ENCODE measurements at regions not wholly inside any gene's neighbourhood (a gene's known extent, or its start where the extent isn't known, plus 50 kb on each side); places are given as distances from the start of the nearest gene placed in this dataset.
"Not testable (repeated sequence)": the region's sequence is repeated elsewhere in the genome, so short reads cannot be mapped to it uniquely, and the experiment has no call there.

- H3K27ac Mint-ChIP-seq (ENCODE audit: low read depth, unreplicated experiment), result no peak overlapping the region
- no peaks in the 10 kb centered on the region for H3K36me3 Mint-ChIP-seq (ENCODE audit: insufficient read depth, unreplicated experiment)
- H3K9me3 Mint-ChIP-seq (ENCODE audit: unreplicated experiment), result no peaks in the 10 kb centered on the region
- intact Hi-C loops (cut with micrococcal nuclease), result no loop called here
- no peaks in the 10 kb centered on the region for H3K27me3 Mint-ChIP-seq (ENCODE audit: insufficient read depth, unreplicated experiment)
- H3K4me3 Mint-ChIP-seq (ENCODE audit: unreplicated experiment), result no peak overlapping the region
- DNase-seq (ENCODE audit: unreplicated experiment), result no peak
- H3K4me1 Mint-ChIP-seq (ENCODE audit: insufficient read depth, unreplicated experiment), result no peaks in the 10 kb centered on the region
- ChIA-PET POLR2A (interaction anchor here (0.6 kb wide), 1 partner anchor 307 kb away, joined by 3 read pairs; no protein-coding TSS in a partner anchor), CTCF (interaction anchor here (0.6 kb wide), 1 partner anchor 355 kb away, joined by 3 read pairs; no protein-coding TSS in a partner anchor)
- TF ChIP-seq CTCF (IDR thresholded peaks at IDR 0.05; ENCODE audit: unreplicated experiment), result no peak
- BruUV-seq (replicated peaks), result no TSS peak
Observed at GRCh38 chr3:115293321-115293720, 146.2 kb upstream of the ZBTB20 start.

- H3K27me3 Mint-ChIP-seq (ENCODE audit: insufficient read depth, unreplicated experiment), result no peaks in the 10 kb centered on the region
- no peaks in the 10 kb centered on the region for H3K9me3 Mint-ChIP-seq (ENCODE audit: unreplicated experiment)
- no peaks in the 10 kb centered on the region for H3K4me1 Mint-ChIP-seq (ENCODE audit: insufficient read depth, unreplicated experiment)
- CTCF ChIA-PET, result no interaction called here
- H3K36me3 Mint-ChIP-seq (ENCODE audit: insufficient read depth, unreplicated experiment), result no peaks in the 10 kb centered on the region
- no peak overlapping the region for H3K27ac Mint-ChIP-seq (ENCODE audit: low read depth, unreplicated experiment)
- TF ChIP-seq CTCF (IDR thresholded peaks at IDR 0.05; ENCODE audit: unreplicated experiment), result no peak
- POLR2A ChIA-PET, result interaction anchor here (0.7 kb wide), 1 partner anchor 156 kb away, joined by 3 read pairs; no protein-coding TSS in a partner anchor
- intact Hi-C loops (cut with micrococcal nuclease), result no loop called here
- peak; percentile 43 for DNase-seq (ENCODE audit: unreplicated experiment)
- BruUV-seq (replicated peaks), result no TSS peak
- H3K4me3 Mint-ChIP-seq (ENCODE audit: unreplicated experiment), result no peak overlapping the region
Observed at GRCh38 chr3:115301364-115301860, 154.3 kb upstream of the ZBTB20 start.

- peaks cover 11% of the 10 kb centered on the region for H3K4me1 Mint-ChIP-seq (ENCODE audit: insufficient read depth, unreplicated experiment)
- CTCF ChIA-PET; BruUV-seq (replicated peaks); intact Hi-C loops (cut with micrococcal nuclease); H3K27me3 Mint-ChIP-seq (ENCODE audit: insufficient read depth, unreplicated experiment); POLR2A ChIA-PET; H3K27ac Mint-ChIP-seq (ENCODE audit: low read depth, unreplicated experiment); H3K4me3 Mint-ChIP-seq (ENCODE audit: unreplicated experiment); H3K9me3 Mint-ChIP-seq (ENCODE audit: unreplicated experiment); H3K36me3 Mint-ChIP-seq (ENCODE audit: insufficient read depth, unreplicated experiment); DNase-seq (ENCODE audit: unreplicated experiment): not testable (repeated sequence)
Observed at GRCh38 chr3:115317953-115318352, 170.9 kb upstream of the ZBTB20 start.

GRCh38 chr3:115321400-115321805, 174.3 kb upstream of the ZBTB20 start:
- Mint-ChIP-seq H3K27me3 (ENCODE audit: insufficient read depth, unreplicated experiment) (no peaks in the 10 kb centered on the region), H3K4me1 (ENCODE audit: insufficient read depth, unreplicated experiment) (peaks cover 11% of the 10 kb centered on the region), H3K9me3 (ENCODE audit: unreplicated experiment) (peaks cover 7% of the 10 kb centered on the region), H3K27ac (ENCODE audit: low read depth, unreplicated experiment) (no peak overlapping the region), H3K4me3 (ENCODE audit: unreplicated experiment) (no peak overlapping the region), H3K36me3 (ENCODE audit: insufficient read depth, unreplicated experiment) (no peaks in the 10 kb centered on the region)
- peak; percentile 47 for DNase-seq (ENCODE audit: unreplicated experiment)
- CTCF ChIA-PET, result interaction anchor here (0.7 kb wide), 1 partner anchor 179 kb away, joined by 4 read pairs; no protein-coding TSS in a partner anchor
- intact Hi-C loops (cut with micrococcal nuclease), result no loop called here
- POLR2A ChIA-PET, result no interaction called here
- TF ChIP-seq CTCF (IDR thresholded peaks at IDR 0.05; ENCODE audit: unreplicated experiment), result no peak
- BruUV-seq (replicated peaks), result no TSS peak

GRCh38 chr3:115322901-115323300, 175.8 kb upstream of the ZBTB20 start:
- Mint-ChIP-seq H3K27me3 (ENCODE audit: insufficient read depth, unreplicated experiment) (no peaks in the 10 kb centered on the region), H3K4me3 (ENCODE audit: unreplicated experiment) (no peak overlapping the region)
- POLR2A ChIA-PET, result interaction anchor here (0.7 kb wide), 1 partner anchor 80 kb away, joined by 3 read pairs; no protein-coding TSS in a partner anchor

More at GRCh38 chr3:115322901-115323300, 175.8 kb upstream of the ZBTB20 start:
- Mint-ChIP-seq H3K36me3 (ENCODE audit: insufficient read depth, unreplicated experiment) (no peaks in the 10 kb centered on the region), H3K9me3 (ENCODE audit: unreplicated experiment) (no peaks in the 10 kb centered on the region), H3K4me1 (ENCODE audit: insufficient read depth, unreplicated experiment) (peaks cover 11% of the 10 kb centered on the region), H3K27ac (ENCODE audit: low read depth, unreplicated experiment) (no peak overlapping the region)
- BruUV-seq (replicated peaks), result no TSS peak
- intact Hi-C loops (cut with micrococcal nuclease), result no loop called here
- DNase-seq (ENCODE audit: unreplicated experiment), result no peak
- CTCF ChIA-PET, result no interaction called here
- no peak for TF ChIP-seq CTCF (IDR thresholded peaks at IDR 0.05; ENCODE audit: unreplicated experiment)
